ENCODE measurements at regions not wholly inside any gene's neighbourhood (a gene's known extent, or its start where the extent isn't known, plus 50 kb on each side); places are given as distances from the start of the nearest gene placed in this dataset.
A peak's percentile ranks its signal among the peaks of the same experiment; 100 is the strongest.
"Not testable (repeated sequence)": the region's sequence is repeated elsewhere in the genome, so short reads cannot be mapped to it uniquely, and the experiment has no call there.

DNA sequence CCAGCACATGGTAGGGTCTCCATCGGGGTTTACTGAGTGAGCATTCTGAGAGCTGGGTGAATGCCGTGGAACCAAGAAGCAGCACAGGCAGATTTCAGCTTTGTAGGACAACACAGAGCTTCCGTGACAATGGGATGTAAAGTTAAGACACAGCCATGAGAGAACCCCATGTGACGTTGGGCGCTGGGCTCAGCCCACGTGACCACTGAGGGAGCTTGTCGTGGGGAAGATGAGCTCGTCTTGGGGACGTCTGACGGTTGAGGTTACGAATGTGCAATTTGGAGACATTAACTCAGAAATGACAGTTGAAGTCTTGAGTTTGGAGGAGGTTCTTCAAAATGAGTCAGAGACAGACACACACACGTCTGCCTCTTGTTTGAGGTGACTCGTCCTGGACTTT is 51.5 kb upstream of the MUC20 start:
- DNase-seq, result not testable (repeated sequence)

GRCh38 chr3:195668131-195668766 is 52.5 kb upstream of the MUC20 start:
- DNase-seq, result not testable (repeated sequence)

DNA sequence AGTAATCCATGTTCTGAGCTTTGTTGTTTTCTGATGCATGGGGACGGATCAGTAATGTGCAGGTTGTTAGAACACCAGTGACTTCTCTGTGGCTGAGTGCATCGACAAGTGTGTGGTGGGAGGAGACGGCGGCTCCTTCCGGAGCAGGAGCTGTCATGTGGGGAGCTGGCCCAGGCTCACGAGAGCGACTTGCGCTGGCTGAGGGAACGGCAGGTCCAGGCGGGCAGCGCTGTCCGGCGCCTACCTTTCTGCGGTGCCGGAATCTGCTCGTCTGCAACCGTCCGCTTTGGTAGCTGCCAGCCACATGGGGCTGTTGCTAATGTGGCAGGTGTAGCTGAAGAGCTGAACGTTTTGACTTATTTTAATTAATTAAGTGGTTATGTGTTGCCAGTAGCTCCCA is 55.5 kb upstream of the MUC20 start:
- not testable (repeated sequence) for DNase-seq

DNA sequence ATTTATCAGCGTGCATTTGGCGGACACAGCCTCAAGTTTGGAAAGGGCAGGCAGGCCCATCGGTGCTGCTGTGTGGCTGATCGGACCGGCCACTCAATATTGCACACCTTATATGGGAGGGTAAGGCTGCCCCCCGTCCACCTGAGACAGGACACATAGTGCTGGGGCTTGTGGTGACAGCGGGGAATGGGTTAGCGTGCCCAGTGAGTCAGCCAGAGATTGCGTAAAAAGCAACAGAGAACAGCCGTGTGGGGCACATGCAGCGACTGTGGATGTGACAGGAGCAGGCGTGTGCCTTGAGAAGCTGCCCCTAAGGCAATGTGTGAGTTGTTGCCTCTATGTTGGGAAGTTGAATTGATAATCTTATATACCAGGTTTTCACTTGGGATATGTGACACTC is 56.6 kb upstream of the MUC20 start:
- DNase-seq, result not testable (repeated sequence)

DNA sequence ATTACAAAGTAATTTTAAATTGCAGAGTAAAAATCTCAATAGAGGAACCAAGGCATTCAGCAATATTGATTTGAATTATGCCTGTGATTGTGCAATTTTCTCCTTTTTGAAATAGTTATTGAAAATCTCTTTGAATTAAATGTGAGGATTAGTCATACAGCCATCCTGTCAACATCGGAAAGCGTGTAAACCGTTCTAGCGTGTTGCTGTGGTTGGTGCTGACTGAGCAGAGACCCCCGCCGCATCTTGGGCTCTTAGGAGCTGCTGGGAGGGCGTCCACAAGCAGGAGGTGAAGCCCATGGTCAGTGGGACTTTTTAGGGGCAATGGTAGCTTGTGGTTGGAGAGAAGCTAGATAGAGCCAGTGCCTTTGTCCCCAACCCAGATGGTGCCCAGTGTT is 61.6 kb upstream of the MUC20 start:
- DNase-seq, result not testable (repeated sequence)

DNA sequence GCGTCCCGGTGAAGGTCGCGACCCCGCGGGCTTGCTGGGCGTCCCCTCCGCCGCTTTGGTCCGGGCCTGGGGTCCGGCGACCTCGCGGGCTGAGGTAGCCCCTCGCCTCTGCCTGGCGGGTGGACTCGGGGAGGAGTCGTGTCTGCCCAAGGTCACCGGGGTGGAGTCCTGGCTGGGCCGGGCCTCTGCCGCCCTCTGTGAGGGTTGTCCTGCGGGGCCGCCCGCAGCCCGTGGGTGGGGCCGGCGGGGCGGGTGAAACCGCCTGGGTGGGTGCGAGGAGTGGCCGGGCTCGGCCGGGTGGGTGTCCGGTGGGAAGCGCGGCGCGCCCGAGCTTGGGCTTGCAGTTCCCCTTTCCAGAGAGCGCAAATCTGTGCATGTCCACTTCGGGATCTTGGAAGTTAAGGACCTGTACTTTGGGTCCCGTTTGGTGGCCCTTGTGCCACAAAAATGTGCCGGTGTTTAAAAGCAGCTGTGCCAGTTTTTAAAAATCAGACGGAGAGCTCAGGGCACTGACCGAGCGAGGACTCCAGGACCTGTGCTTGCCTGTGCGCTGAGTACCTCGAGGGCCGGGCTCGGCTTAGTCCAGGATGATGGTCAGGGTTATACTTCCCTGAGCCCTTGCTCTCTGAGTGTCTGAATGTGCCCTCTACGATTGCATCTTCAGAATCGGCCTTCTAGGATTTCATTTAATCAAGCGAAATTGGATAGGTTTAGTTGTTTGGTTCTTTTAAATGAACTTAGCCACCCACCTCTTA is 62.2 kb upstream of the MUC20 start:
- not testable (repeated sequence) for DNase-seq

GRCh38 chr3:195657475-195658372 is 63.1 kb upstream of the MUC20 start:
- DNase-seq, result peak; percentile 66

- not testable (repeated sequence) for DNase-seq
Observed at GRCh38 chr3:195656091-195656490, 64.7 kb upstream of the MUC20 start.

GRCh38 chr3:195654746-195655145 is 66.0 kb upstream of the MUC20 start:
- DNase-seq, result not testable (repeated sequence)

DNA sequence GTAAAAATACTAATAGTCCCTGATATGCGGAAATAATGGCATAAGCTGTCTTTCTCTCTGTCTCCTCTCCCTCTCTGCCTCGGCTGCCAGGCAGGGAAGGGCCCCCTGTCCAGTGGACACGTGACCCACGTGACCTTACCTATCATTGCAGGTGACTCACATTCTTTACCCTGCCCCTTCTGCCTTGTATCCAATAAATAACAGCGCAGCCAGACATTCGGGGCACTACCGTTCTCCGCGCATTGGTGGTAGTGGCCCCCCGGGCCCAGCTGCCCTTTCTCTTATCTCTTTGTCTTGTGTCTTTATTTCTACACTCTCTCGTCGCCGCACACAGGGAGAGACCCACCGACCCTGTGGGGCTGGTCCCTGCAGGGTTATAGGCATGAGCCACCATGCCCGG is 66.6 kb upstream of the MUC20 start:
- not testable (repeated sequence) for DNase-seq

DNA sequence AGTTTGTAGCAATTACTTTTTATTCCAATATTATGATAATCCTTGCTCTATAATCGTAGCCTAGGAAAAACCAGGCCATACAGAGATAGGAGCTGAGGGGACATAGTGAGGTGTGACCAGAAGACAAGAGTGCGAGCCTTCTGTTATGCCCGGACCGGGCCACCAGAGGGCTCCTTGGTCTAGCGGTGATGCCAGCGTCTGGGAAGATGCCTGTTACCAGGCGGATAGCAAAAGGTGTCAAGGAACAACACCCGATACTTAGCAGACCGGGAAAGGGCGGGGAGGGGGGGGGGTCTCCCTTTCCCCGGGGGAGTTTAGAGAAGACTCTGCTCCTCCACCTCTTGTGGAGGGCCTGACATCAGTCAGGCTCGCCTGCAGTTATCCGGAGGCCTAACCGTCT is 67.1 kb upstream of the MUC20 start:
- not testable (repeated sequence) for DNase-seq

GRCh38 chr3:195647912-195648702 is 64.4 kb upstream of the APOD start:
- DNase-seq, result not testable (repeated sequence)

- DNase-seq, result not testable (repeated sequence)
Observed at GRCh38 chr3:195645872-195646271, 62.1 kb upstream of the APOD start.

GRCh38 chr3:195643245-195643644 is 59.5 kb upstream of the APOD start:
- not testable (repeated sequence) for DNase-seq

- not testable (repeated sequence) for DNase-seq
Observed at GRCh38 chr3:195642311-195642710, 58.6 kb upstream of the APOD start.

GRCh38 chr3:195638456-195638855 is 54.7 kb upstream of the APOD start:
- not testable (repeated sequence) for DNase-seq

- not testable (repeated sequence) for DNase-seq
Observed at GRCh38 chr3:195637473-195638233, 53.9 kb upstream of the APOD start.

DNA sequence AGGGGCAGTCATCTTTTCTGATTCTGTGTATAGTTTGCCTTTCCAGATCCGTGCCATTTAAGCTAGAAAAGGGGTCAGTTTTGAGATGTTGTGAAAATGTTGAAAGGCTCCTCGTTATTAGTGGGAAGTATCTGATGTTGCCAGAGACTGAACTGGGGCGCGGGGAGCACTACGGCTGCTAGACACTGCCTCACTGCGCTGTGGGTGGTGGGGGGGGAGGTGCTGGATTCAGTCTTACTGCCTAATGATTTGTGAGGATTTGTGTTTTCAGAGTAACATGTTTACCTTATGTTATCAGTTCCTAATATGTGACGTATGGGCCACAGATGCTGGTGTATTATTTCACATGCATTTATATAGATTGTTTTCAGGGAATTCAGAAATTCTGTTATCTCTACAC is 53.3 kb upstream of the APOD start:
- not testable (repeated sequence) for DNase-seq

DNA sequence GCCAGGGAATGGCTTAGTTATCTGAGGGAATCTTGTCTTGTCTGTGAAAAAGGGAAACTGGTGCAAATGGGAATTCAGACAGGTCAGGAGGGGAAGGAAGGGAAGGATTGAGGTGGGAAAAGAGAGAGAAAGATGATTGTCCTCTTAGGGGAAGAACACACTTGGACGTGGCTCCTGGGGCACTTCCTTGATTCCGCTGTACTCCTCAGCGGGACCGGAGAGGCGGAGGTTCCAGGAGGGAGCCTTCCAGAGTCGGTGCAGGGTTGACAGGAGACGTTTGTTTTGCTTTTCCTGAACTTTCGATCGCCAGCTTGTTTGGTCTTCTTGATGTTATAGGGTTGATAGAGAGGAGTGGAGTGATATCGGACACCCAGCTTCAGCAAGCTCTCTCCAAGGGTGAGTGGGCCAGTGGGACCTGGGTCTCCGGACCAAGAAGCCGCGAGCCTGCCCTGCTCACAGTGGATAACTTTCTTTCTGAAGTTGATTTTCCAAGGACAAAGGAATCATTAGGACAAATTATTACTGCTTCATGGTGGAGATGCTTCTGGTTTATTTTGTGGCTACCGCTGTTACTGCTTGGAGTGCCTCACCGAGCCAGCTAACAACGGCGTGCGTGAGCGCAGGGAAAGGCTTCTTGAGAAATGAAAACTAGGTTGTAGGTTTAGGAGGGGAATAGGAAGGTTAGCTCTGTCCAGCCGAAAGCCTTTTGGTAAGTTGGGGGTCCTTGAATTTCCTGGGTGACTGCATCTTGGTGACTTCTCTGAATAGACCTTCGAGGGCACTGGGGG is 52.4 kb upstream of the APOD start:
- not testable (repeated sequence) for DNase-seq

- not testable (repeated sequence) for DNase-seq
Observed at GRCh38 chr3:195635262-195635873, 51.6 kb upstream of the APOD start.

Measured in activated gamma-delta T cell treated with Interleukin-2 at 50 U/mL for 16 hours (primary cell).